HEK293 (cell line): ENCODE measurements at regions not wholly inside any gene's neighbourhood (a gene's known extent, or its start where the extent isn't known, plus 50 kb on each side); places are given as distances from the start of the nearest gene placed in this dataset.

Experiments
- CTCF ChIP-seq: fragments of 450-650 bp; formaldehyde crosslinking; IDR thresholded peaks from 2 replicates; pipeline ENCODE4 v1.5.1; 2016; ENCODE audit warnings: missing biosample characterization, missing genetic modification characterization
- PBX3 ChIP-seq: sonication (generic); formaldehyde crosslinking; IDR thresholded peaks from 2 replicates; pipeline ENCODE4 v1.8.1; 2022; ENCODE audit warnings: mild to moderate bottlenecking, moderate library complexity, missing genetic modification reagents
- RBAK ChIP-seq: fragments of 450-650 bp; formaldehyde crosslinking; IDR thresholded peaks from 2 replicates; pipeline ENCODE4 v1.5.1; 2016; ENCODE audit warnings: missing biosample characterization, missing genetic modification characterization
- TSHZ1 ChIP-seq: fragments of 450-650 bp; formaldehyde crosslinking; IDR thresholded peaks from 2 replicates; pipeline ENCODE4 v1.5.1; 2016; ENCODE audit warnings: missing biosample characterization, missing genetic modification characterization, borderline replicate concordance
- ZBTB1 ChIP-seq: fragments of 450-650 bp; formaldehyde crosslinking; IDR thresholded peaks from 2 replicates; pipeline ENCODE4 v1.5.1; 2016; ENCODE audit warnings: missing biosample characterization, missing genetic modification characterization
- ZEB2 ChIP-seq: fragments of 450-650 bp; formaldehyde crosslinking; IDR thresholded peaks from 2 replicates; pipeline ENCODE4 v1.5.1; 2016; ENCODE audit warnings: missing biosample characterization, missing genetic modification characterization
- ZNF114 ChIP-seq: fragments of 450-650 bp; formaldehyde crosslinking; IDR thresholded peaks from 2 replicates; pipeline ENCODE4 v1.5.0; 2017; ENCODE audit warnings: missing biosample characterization, missing genetic modification characterization
- ZNF133 ChIP-seq: fragments of 450-650 bp; formaldehyde crosslinking; IDR thresholded peaks from 2 replicates; pipeline ENCODE4 v1.5.1; 2016; ENCODE audit warnings: missing biosample characterization, missing genetic modification characterization
- ZNF274 ChIP-seq, 2 experiments: fragments of 200-500 bp in 1 of 2; fragments of 450-650 bp in 1 of 2; sonication (Bioruptor generic) in 1 of 2; formaldehyde crosslinking in 1 of 2; IDR thresholded peaks; 2 replicates each; pipeline versions ENCODE4 v1.5.1 to v1.6.1; 2014 to 2016; ENCODE audit warnings: borderline replicate concordance in 1 of 2, inconsistent platforms in 1 of 2, low read length in 1 of 2, missing biosample characterization in 1 of 2, missing genetic modification characterization in 1 of 2
- ZNF549 ChIP-seq: fragments of 450-650 bp; IDR thresholded peaks from 2 replicates; pipeline ENCODE4 v1.5.1; 2018; ENCODE audit warnings: missing biosample characterization, missing genetic modification characterization, mild to moderate bottlenecking, inconsistent platforms, moderate library complexity
- ZNF670 ChIP-seq: fragments of 450-650 bp; formaldehyde crosslinking; IDR thresholded peaks from 2 replicates; pipeline ENCODE4 v1.5.1; 2016; ENCODE audit warnings: missing biosample characterization, missing genetic modification characterization, low read depth

GRCh38 chr4:179165000-179165738, 1722.9 kb upstream of the AGA start:
- TF ChIP-seq ZNF549 (tag by site-specific recombination), result no peak
- no peak for TF ChIP-seq RBAK (tag by site-specific recombination)
- no peak for TF ChIP-seq ZNF133 (tag by site-specific recombination)
- no peak for TF ChIP-seq ZNF670 (tag by site-specific recombination)
- no peak for TF ChIP-seq CTCF (tag by site-specific recombination)
- TF ChIP-seq PBX3 (CRISPR knock-in tag), result no peak
- TF ChIP-seq ZEB2, result no peak
- no peak for TF ChIP-seq ZNF114 (tag by site-specific recombination)
- TF ChIP-seq ZBTB1 (tag by site-specific recombination), result no peak
- TF ChIP-seq TSHZ1 (tag by site-specific recombination), result no peak
- TF ChIP-seq ZNF274 (IDR thresholded peaks at IDR 0.05; ENCODE audit: low read length), result no peak
- TF ChIP-seq ZNF274 (tag by site-specific recombination; IDR thresholded peaks at IDR 0.05; ENCODE audit: borderline replicate concordance), result no peak
